ENCODE measurements at regions not wholly inside any gene's neighbourhood (a gene's known extent, or its start where the extent isn't known, plus 50 kb on each side); places are given as distances from the start of the nearest gene placed in this dataset.
"Not testable (repeated sequence)": the region's sequence is repeated elsewhere in the genome, so short reads cannot be mapped to it uniquely, and the experiment has no call there.

- TF ChIP-seq CTCF, POLR2A (IDR thresholded peaks at IDR 0.05): not testable (repeated sequence)
Measured at GRCh38 chr6:72571993-72572392, 49.9 kb upstream of the KCNQ5 start.

Data from body of pancreas (tissue), 4 donors.